Embryonic facial prominence (tissue), 1 donor: ENCODE measurements at regions not wholly inside any gene's neighbourhood (a gene's known extent, or its start where the extent isn't known, plus 50 kb on each side); places are given as distances from the start of the nearest gene placed in this dataset.
A peak's percentile ranks its signal among the peaks of the same experiment; 100 is the strongest.

ENCODE experiments used
- DNase-seq: peaks from one replicate; pipeline ENCODE4 v3.0.0-alpha.2; 2016; ENCODE audit errors: extremely low spot score

- no peak for DNase-seq
These were observed 110.5 kb upstream of the MAP1B start for GRCh38 chr5:71996789-71997188.

DNA sequence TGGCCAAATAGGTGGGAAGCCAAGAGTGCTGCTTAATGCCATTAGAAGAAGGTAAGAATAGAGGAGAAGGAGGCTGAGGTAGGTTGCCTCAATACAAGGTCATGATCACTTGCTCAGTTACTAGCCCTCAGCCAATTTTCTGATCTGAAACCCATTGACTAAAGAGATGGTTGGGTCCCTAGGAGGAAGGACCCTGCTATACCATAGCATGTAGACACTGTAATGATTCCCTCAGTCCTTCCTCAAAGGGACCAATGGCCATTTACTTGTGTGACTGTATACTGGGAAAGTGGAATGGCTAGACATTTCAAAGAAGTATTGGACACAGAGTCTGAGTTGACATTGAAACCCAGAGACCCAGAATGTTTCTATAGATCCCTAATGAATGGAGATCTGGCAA lies 108.5 kb upstream of the MAP1B start:
- no peak for DNase-seq

GRCh38 chr5:72000707-72001106 lies 106.6 kb upstream of the MAP1B start:
- DNase-seq, result no peak

- DNase-seq, result no peak
These were observed 101.6 kb upstream of the MAP1B start for GRCh38 chr5:72005671-72006070.

DNA sequence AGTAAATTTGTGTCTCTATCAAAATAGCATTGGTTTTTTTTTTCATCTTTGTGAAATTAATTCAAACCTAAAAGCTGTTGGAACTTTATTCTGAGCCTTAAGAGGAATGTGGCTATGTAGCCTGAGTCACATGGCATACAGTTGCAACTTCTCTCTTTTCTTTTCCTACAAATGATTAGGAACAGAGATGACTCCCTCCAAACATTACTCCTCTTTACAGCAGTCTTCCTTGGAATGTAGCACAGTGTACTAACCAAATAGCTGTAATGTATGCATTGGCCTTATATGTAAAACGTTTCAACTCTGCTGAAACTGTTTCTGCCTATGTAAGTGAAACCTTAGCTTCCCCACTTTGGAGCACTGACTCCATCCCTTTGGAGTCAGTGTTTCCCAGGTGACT lies 100.9 kb upstream of the MAP1B start:
- no peak for DNase-seq

DNA sequence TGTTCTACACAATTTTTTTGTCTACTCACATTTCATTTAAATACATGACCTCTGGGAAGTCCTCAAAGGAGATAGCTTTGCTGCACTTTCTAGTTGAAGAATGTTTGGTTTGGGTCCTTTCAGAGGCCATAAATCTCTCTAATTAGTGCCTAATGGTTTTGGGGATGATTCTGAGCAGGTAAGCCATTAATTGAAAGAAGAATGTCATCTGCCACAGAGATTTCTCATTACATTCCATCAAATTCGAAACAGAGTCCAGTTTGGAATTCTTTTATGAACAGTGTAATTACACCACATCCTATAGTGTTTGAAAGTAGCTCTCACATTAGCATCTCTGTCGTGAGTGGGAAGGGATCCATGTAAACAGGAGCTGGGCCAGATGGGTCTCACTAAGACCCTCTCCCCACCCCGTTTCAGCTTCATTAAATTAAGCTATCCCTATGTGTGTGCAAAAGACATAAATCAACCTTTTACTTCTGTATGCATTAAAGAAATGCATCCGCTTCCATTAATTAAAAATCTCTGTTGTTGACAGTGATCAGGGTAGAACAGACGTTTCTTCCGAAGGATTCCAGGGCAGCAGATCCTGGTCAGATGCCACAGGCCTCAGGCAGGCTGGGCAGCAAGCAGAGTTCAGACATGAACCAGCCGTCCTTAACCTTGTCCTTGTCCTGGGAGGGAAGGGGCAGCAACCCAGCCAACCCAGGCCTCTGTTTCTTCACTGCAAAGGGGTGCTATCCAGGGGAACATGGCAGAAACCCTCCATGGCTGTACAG lies 99.8 kb upstream of the MAP1B start:
- DNase-seq, result no peak

DNA sequence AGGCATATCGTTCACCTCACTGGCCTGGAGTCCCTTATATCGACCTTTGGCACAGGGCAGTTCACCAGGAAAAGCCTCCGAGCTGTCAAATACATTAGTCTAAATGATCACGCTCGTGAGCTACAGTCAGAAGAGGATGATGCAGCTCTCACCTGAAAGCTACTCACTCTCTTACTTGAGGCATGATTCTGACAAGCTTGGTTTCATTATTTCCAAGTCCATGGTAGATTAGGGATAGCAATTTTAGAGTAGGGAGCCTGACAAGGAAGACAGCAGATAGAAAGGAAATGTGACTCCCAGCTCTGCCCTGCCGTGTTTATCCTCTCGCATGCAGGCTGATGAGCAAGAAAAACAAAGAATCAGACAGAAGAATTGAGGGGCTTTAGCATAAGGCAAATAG lies 98.0 kb upstream of the MAP1B start:
- no peak for DNase-seq

- no peak for DNase-seq
These were observed 96.8 kb upstream of the MAP1B start for GRCh38 chr5:72010430-72010829.

DNA sequence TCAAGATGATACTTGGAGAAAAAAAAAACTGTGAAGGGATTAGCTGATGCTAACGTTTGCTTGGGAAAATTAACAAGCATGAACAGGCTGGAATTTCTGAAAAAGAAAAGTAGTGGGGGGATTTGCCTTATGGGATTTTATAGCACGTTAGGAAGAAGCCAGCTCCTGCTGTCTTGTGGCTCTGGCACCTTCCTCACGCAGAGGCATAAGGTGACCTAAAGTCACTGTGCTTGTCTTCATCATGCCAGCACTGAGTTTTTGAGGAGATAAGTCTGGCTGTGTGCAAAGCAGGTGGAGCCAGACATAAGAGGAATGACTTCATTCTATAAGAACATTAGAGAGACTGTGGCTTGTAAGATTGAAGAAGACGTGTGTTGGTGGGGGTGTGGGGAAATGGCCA lies 94.4 kb upstream of the MAP1B start:
- DNase-seq, result no peak

- DNase-seq, result peak; percentile 86
These were observed 93.3 kb upstream of the MAP1B start for GRCh38 chr5:72013766-72014624.

- no peak for DNase-seq
These were observed 92.1 kb upstream of the MAP1B start for GRCh38 chr5:72015103-72015548.

- no peak for DNase-seq
These were observed 89.0 kb upstream of the MAP1B start for GRCh38 chr5:72018143-72018803.

- no peak for DNase-seq
These were observed 86.9 kb upstream of the MAP1B start for GRCh38 chr5:72020161-72020983.

DNA sequence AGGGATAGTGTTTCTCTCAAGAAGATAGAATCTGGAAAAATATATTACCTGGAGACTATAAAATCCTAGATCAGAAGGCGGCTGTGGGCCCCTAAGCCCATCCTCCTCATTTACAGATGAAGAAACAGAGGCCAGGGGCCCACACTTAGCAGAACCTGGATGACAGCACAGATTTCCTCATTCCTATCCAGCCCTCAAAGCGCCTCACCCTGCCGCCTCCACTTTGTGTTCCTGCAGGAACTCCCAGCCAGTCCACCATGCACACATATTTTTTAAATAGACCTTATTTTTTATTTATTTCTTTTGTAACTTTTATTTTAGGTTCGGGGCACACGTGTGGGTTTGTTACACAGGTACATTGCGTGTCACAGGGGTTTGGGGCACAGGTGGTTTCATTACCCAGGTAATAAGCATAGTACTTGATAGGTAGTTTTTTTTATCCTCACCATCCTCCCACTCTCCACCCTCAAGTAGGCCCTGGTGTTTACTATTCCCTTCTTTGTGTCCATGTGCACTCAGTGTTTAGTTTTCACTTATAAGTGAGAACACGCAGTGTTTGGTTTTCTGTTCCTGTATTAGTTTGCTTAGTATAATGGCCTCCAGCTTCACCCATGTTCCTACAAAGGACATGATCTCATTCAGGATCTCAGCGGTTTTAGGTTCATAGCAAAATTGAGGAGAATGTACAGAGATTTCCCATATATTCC lies 85.5 kb upstream of the MAP1B start:
- no peak for DNase-seq

DNA sequence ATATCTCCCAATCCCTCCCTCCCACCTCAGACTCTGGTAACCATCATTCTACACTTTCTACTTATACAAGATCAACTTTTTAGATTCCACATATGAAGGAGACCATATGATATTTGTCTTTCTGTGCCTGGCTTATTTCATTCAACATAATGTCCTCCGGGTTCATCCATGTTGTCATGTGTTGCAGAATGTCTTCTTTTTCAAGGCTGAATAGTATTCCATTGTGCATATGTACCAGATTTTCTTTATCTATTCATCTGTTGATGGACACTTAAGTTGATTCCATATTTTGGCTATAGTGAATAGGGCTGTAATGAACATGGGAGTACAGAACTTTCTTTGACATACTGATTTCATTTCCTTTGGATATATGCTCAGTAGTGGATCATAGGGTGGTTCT lies 78.9 kb upstream of the MAP1B start:
- no peak for DNase-seq

DNA sequence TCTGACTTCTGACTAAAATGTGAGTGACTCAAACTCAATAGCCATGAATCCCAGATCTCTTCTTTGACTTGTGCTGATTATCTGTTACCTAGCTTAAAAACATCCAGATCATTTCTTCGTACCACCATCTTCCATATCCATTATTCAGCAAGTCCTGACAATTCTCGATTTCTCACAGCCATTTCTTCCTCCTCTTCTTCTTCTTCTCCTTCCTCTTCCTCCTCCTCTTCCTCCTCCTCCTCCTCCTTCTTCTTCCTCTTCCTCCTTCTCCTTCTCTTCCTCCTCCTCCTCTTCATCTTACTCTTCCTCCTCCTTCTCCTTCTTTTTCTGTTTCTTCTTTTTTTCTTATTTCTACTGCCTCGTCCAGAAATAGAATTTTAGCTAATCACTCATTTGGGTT lies 77.0 kb upstream of the MAP1B start:
- DNase-seq, result no peak

GRCh38 chr5:72032788-72033187 lies 74.5 kb upstream of the MAP1B start:
- DNase-seq, result no peak

GRCh38 chr5:72034770-72035169 lies 72.5 kb upstream of the MAP1B start:
- no peak for DNase-seq

DNA sequence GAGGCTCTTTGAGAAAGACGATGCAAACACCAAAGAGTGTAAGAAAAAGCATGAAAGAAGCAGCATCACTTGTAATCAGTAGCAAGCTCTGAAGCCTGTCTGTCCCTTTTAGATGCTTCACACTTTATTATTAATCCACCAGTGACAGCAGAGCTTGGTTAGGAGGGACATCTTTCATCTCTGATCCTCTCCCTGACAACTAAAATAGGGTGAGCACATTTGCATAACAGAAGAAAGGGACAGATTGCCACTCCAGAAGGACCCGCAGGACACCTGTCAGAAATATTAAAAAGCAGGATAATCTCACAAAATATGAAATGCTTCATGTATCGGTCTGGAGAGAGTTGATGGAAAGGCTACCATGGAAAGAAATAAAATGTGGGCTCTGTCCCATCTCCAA lies 71.4 kb upstream of the MAP1B start:
- DNase-seq, result no peak

DNA sequence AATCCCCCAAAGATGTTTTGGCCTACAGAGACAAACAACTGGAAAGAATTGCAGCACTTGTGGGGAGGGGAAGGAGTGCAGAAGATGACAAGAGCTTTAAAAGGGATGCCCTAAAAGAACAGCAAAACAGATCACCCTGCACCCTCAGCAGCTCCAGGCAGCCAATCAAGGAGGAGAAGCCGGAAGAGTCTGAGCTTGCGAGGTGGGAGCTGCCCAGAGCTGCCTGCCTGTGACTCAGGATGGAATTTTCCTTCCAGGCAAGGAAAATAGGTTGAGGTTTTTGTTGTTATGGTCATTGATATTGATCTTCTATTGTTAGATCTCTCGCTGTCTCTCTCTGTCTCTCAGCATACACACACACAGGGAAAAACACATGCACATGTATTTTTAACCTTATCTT lies 70.3 kb upstream of the MAP1B start:
- no peak for DNase-seq

DNA sequence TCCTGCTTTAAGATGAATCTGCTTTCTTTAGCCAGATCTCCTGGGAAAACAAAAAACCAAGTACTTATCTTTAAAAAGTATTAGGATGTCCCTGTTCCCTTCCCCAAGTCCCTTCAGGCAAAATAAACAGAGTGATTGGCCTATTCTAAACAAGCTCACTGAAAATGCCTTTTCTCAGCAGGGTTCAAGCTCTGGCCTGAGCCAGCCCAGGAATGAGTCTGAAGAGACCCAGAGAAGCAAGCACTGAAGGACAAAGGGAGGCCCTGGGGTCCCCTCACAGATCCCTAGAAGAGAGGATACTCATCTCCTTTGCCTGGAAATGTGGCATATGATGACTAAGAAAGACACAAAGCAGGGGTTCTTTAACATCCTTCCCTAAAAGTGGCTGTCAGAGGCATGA lies 66.8 kb upstream of the MAP1B start:
- DNase-seq, result no peak
